KG1 (cell line): ENCODE measurements at regions not wholly inside any gene's neighbourhood (a gene's known extent, or its start where the extent isn't known, plus 50 kb on each side); places are given as distances from the start of the nearest gene placed in this dataset.

Experiments
- DNase-seq: peaks from one replicate; lab custom pipeline; 2025; lab: John Stamatoyannopoulos, UW

DNA sequence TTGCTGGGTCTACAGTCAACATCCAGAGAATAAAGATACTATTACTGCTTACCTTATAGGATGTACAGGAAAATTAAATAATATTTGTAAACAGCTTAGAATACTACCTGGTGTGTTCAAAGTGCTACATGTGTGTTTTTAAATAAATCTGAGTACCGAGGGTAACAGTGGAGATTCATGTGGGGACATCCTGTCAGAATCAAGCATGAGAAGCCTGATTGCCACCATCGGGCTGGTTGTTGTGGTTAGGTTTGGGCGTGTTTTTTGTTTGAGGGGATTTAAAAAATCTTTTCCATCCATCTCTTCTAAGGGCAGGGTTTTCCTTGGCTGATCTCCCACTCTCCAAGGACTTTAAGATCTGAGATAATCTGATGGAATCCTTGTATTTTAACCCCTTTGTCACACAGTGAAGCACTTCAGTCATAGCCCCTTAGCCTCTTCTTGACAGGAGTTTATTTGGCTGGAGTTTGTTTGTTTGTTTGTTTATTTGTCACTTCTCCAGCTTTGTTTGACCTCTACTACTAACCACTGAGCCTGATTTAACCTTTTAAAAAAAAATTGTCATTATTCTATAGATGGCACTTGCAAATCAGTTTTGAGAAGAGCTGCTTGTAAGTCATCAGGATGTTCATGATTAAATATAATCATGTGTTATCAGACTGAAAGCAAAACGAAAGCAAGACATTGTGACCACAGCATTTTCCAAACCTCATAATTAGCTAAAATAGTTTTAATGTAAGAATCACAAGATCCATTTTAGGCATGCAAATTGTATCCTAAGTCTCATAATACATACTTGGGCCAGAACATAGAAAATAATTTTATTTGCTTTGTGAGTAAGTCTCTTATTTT lies 72.8 kb upstream of the RARB start:
- no peak for DNase-seq

DNA sequence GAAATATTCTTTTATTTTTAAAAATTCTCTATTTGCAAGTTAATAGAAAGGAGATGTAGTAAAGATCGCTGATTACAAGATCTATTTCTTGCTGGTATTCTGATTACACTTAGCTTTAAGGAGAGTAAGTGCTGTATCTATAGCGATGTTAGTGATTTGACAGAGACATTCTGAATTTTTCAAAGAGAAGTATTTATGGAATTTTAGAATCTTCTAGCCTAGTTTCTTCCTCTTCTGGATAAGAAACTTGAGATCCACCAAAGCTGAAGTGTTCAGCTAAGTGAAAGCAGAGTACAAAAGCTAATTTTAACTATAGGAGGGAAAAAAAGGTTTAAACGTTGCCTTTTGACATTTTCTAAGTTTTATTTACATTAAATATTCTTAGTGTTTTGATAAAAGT lies 72.1 kb upstream of the RARB start:
- no peak for DNase-seq

DNA sequence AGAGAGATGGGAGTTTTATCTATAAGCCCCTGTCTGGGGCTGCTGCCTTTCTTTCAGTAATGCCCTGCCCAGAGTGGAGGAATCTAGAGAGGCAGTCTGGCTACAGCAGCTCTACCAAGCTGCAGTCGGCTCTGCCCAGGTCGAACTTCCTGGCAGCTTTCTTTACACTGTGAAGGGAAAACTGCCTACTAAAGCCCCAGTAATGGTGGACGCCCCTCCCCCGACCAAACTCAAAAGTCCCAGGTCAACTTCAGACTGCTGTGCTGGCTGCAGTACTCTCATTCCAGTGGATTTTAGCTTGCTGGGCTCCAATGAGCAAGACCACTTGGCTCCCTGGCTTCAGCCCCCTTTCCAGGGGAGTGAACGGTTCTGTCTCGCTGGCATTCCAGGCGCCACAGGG lies 65.9 kb upstream of the RARB start:
- DNase-seq, result no peak

DNA sequence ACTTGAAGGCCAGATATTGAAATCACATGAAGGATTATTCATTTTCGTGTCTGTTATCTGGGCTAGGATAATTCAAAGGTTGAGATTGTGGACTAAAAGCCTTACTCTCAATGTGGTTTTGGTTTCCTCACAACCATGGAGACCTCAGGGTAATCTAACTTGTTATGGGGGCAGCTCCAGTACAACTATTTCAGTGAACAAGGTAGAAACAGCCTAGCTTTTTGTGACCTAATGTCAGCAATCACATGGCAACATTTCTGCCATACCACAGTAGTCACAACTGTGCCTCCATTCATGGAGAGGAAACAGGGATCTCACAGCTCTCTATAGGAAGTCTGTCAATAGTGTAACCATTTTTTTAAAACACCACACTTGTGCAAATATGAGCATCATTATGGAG lies 62.4 kb upstream of the RARB start:
- no peak for DNase-seq

DNA sequence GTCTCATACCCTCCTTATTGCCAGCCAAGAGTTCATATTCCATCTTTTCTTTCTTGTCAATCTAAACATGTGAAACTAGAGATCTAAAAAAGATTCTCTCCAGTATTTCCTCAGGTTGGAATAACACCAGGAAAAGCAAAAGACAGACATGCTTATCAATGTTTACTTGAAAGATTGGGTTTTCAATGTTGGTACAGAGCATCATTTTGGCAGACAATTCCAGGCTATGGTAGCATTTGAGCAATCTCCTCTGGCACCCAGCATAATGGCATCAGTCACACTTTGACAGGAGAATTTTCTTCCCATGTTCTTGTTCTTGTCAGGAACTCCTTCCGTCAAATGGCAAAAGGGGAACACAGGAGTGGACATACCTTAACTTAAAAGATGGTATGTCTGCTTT lies 61.0 kb upstream of the RARB start:
- DNase-seq, result no peak

DNA sequence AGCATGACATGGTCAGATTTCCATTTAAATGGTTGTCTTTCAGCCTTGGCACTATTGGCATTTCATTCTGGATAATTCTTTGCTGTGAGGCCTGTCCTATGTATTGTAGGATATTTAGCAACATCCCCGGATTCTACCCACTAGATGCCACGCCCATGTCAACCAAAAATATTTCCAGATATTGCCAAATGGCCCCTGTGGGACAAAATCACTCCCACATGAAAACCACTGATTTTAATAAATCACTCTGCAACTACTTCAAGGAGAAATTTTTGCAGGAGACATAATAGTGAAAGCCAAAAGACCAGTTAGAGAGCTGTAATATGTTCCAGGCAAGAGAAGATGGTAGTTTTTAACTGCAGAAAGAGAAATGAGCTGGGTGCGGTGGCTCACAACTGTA lies 55.9 kb upstream of the RARB start:
- DNase-seq, result no peak

DNA sequence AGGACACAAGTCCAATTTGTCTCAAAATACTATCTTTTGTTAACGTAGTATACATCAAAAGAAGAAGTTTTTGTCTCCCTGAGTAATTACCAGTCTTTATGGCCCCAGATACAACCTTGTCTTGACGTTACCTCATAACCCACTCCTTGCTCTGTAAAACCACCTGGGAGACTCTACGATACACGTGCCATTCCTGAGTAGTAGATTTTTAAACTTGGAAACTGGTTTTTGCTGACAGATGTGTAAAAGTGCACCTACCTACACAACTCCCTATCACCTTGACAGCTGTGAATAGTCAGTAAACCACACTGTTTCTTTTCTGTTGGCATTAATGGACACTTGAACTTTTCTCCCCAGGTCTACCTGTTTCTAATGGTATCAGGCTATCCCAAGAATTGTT lies 51.7 kb upstream of the RARB start:
- DNase-seq, result no peak

DNA sequence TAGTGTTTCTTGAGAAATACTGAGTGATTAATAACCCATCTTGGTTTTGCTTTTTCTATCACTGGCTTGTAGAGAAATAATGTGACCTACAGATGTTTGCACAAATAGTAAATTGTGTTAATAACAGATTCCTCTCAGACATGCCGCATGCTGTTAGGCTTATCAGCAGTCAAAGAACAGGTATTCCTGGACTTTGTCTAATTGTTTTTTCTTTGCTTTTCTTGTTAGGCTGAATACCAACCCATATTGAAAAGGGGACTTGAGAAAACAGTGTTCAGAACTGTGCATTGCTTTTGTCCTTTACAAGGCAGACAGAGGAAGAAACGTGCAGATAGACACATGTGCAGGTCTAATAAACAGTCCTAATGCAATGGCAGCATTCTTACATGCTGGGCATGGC lies 51.0 kb upstream of the RARB start:
- no peak for DNase-seq
